HG02884 (cell line): ENCODE measurements at regions not wholly inside any gene's neighbourhood (a gene's known extent, or its start where the extent isn't known, plus 50 kb on each side); places are given as distances from the start of the nearest gene placed in this dataset.
"Not testable (repeated sequence)": the region's sequence is repeated elsewhere in the genome, so short reads cannot be mapped to it uniquely, and the experiment has no call there.

Experiments used
- ATAC-seq: cut with Tn5 transposase; IDR thresholded peaks from one replicate; pipeline ENCODE4 v1.9.1; 2021; ENCODE audit warnings: mild to moderate bottlenecking, moderate library complexity; ENCODE audit not compliant: unreplicated experiment

DNA sequence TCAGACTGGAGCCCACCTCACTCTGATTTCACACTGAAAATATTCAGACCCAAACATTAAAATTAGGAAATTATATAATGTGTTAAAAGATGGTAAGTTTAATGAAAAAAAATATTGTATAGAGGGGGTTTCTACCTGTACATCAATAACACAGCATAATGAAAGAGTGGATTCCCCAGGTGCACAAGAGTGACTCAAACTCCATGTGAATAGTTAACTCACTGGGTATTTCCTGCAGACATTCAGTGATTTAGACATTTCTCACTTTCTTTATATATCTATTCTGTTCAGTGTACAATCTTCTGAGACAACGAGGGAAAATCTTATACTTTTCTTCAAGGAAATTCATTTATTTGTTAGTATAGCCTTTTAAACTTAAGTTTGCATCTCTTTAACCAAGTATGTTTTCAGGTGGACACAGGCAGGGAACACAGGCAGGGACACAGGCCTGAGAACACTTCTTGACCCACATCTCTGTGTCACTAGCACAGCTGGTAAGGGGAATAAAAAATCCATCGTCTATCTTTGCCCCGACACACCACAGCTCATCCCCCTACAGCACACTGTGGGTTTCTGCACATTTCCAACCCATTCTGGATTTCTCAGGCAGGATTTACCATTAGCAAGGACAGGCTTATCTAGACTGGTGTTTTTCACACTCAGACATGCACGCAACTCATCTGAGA is 525.5 kb upstream of the BOD1L1 start:
- ATAC-seq, result peak; percentile 64

DNA sequence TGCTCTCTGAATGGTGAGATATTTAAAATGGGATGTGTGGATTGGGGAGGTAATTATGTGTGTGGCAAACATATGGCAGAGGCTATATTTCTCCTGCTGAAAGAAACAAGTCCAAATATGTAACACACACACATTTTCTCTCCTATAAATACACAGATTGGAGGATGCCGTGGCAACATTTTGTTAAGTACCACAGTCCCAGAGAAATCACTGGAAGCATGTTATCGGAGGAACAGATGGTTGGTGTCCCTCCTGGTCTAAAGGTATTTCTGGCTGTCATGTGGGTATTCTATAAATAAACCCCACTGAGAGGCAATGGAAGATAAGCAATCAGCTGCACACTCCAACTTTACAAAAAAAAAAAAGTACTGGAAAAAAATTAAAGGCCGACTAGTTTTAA is 528.3 kb upstream of the BOD1L1 start:
- ATAC-seq, result no peak

DNA sequence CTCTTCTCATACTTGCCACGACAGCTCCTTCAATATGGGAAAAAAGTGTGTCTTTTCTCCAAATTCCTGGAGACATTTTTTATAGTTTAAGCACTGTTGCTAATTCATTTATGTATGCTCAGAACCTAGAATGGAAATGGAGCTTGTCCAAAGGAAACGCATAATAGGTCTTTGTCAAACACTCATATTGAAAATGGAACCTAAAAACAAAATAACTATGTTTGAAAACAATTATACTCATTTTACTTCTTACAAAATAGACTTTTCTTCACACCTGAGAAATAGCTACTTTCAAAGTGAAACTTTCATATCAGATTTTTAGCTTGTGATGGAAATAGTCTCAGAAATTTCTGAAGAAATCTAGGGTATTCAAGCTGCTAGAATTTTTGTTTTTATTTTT is 529.7 kb upstream of the BOD1L1 start:
- ATAC-seq, result peak; percentile 62

DNA sequence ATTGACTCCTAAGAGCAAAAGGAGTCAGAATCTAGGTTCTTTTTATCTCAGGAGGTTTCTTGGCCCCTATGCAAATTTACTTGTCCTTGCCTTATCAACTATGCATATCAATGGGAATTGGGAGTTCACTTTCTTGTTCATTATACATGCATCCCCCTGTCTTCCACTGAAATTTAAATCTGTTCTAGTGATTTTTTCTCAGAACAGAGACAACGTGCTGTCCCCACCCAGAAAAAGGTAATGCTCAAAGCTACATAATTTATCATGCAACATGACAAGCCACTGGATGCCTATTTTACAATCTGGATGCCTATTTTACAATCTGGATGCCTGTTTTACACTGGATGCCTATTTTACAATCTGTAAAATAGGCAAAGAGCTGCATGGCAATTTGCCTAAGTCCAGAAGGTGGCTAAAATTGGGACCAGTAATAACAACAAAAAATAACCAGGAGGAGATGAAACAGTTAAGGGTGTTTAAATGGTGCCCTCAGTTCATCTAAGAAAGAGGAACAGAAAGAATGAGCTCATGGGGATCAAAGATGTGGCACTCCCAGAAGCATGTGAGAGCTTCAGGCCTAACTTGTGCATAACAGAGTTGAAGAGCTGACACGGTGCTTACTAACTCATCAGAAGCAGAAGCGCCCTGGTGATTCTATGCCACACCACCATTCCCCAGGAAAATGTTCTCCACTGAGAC is 537.8 kb upstream of the BOD1L1 start:
- ATAC-seq, result peak; percentile 98

DNA sequence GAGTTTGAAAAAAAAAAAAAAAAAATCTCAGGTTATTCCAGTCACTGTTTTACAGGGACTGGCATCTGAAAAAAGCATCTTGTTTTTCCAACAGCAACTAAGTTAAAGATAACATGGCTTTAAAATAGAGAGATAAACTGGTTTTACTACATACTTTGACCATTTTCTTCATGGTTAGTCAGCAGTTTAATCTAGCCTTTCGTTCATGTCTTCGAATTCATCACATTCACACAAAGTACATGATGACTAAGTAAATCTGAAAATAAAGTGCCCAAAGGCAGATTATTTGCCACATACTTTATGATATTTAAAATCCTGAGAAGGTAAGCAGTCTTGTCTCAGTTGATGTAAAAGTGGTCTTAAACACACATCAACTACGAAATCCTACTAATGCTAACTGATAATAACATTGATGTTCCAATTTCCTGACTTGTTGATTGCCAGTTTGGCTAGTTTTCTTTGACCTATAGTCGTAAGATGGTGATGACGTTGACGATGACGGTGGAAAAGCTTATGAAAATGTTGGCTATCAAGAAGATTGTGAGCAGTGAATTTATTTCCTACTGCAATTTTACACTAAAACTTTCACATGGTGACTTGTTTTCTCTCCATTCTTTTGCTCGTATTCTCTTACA is 540.5 kb upstream of the BOD1L1 start:
- ATAC-seq, result no peak

DNA sequence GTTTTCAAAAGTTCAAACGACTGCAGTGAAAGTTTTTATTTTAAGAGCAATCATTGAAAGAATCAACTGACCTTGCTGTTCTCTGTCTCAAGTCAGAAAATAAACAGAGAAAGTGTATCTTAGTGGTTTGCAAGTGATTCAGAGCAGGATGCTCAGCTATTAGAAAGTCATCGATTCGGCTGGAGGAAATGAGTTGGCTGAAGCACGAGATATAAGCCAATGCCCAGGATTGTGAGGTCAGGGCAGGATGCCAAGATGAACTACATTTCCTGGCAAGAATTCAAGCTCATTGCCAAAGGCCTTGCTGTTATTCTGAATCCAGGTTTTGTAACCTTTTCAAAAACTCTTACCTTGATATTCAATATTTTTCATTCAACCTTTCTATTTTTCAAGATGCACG is 541.4 kb upstream of the BOD1L1 start:
- ATAC-seq, result peak; percentile 53

DNA sequence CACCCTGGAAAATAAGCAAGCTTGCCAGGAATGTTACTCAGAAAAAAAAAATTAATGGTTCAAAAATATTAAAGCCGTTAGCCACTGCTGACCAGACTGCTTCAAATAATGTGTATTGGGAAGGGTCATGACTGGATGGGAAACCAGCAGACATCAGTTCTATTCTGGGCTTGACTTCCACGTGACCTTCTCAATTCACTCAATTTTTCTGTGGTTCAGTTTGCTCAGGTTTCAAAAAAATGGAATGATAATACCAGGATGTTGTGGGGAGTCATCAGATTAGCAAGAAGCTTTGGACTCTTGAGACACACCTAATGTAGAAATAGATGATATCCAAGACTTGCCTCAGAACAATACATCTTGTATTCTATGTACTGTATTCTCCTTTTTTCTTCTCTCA is 541.9 kb upstream of the BOD1L1 start:
- no peak for ATAC-seq

DNA sequence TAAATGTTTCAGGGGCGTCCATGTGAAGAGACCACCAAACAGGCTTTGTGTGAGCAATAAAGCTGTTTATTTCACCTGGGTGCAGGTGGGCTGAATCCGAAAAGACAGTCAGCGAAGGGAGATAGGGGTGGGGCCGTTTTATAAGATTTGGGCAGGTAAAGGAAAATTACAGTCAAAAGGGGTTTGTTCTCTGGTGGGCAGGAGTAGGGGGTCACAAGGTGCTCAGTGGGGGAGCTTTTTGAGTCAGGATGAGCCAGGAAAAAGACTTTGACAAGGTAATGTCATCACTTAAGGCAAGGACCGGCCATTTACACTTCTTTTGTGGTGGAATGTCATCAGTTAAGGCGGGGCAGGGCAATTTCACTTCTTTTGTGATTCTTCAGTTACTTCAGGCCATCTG is 542.4 kb upstream of the BOD1L1 start:
- not testable (repeated sequence) for ATAC-seq

DNA sequence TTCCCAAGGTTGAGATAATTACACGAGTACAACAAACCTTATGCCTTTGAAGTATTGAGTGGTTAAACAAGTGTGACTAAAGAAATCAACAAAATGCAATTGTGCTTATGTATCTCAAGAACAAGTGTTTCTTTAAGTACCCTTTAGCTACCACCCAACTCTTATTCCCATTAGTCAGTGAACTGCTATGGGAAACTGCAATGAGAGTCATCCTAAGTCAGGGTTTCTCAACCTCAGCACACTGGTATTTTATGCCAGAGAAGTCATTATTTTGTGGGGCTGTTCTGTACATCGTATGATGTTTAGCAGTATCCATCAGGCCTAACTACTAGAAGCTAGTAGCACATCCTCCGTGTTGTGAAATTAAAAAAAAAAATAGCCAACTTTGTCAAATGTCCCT is 549.1 kb upstream of the BOD1L1 start:
- no peak for ATAC-seq

DNA sequence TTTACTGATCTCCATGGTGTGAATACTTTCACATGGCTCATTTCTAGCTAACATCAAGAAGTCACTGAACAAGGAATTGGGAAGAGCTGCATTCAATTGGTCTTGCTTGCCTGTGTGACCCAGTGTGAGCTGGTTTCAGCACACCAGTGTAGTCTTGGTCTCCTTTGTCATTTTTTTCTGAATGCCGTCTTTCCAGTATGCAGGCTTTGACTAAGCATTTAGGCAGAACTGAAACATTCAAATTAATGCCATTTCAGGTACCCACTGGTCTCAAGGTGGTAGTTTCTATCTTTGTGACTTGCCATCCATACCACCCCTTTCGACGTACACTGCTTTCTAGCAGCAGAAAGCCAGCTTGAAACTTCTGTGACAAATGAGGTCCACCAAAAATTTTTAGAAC is 550.5 kb upstream of the BOD1L1 start:
- ATAC-seq, result peak; percentile 88

DNA sequence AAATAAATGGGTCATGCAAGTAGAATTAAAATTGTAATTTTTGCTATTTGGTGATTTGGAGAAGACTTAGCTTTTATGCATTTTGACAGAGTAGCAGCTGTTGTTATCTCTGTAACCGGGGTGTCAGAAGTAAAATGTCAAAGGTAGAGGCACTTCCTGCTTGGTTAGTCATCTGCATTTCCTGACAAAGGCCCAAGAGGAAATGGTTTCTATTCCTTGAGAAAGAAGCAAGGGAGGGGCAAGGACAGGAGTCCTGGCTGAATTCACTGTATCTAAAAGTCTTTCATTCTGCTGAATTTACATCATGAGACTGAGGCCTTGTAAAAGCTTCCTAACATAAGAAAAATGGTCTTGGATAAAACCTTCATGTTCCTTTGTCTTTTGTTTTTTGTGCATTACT is 550.9 kb upstream of the BOD1L1 start:
- ATAC-seq, result peak; percentile 62

DNA sequence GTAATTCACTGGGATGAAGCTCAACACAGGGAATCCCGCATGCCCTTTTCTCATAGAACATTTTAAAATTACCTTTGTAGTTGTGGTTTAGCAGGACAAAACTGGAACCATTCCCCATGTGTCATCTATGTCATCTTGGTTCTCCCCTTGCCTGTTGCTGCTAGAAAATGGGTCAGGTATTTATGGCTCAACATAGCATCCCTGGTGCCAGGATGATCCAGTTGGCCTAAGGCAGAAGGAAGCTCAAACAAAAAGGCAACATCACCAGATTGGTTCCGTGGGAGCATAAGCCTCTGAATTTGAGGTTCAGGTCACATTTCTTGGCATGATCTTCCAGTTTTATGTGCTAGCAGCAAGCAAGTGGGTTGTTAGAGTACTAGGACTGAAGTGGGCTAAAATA is 552.6 kb upstream of the BOD1L1 start:
- ATAC-seq, result no peak

DNA sequence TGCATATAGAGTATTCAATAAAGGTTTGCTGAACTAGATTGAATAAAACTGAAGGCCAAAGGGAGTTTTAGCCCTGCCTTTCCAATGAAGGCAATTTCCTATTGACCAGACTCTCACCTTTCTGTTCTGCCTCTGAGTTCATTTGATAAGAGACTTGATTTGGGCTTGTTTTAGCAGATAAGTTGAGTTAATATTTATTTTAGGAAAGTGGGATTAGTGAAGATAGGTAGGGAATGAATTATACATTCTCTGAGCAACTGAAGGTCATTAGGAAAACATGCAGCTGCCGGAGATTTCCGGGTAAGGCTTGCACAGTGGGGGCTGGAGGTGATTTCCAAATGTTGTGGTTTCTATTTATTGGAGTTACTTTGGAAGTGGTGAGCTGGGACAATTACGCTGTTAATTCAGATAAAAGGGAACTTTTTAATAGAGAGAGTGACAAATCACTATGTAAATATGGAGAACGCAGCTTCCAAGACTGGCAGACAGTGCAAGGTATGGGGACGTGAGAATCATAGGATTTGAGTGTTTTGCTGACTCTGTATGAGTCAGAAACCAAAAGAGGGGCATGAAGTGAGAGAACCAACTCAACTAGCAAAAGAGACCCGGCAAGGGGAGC is 553.6 kb upstream of the BOD1L1 start:
- no peak for ATAC-seq

DNA sequence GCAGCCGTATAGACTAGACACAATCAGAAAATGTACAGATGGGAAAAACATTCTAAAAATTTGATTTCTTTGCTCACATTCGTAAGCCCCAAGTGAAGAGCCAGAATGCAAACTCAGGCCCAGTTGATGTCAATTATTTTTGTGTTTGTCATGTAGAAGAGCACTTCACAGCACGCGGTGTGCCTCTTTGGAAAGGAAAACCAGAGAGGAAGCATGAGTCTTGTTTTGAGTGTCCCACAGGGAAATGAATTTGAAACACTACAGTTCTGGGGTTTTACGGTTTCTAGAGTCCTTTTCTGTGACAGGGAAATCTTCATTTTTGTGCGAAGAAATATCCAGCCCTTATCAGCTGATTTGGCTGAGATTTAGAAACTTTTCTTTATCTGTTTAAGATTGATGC is 554.6 kb upstream of the BOD1L1 start:
- ATAC-seq, result no peak

DNA sequence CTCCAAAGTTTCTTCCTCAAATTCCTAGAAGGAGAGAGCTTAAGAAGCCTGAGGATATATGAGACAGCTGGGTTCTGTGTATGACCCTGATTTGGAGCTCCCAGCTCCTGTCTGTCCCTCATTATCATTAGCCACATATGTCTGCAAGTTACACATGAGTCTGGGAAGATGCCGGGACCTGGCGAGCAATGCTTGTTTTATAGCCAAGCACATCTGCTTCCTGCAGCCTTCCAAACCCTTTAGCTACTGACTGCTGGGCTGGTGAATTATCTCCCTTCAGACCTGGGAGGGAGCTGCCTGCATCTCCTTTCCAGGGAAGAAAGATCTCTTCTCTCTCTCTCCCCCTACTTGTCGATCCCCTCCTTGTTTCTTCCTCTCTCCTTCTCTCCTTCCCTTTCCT is 556.7 kb upstream of the BOD1L1 start:
- ATAC-seq, result no peak

DNA sequence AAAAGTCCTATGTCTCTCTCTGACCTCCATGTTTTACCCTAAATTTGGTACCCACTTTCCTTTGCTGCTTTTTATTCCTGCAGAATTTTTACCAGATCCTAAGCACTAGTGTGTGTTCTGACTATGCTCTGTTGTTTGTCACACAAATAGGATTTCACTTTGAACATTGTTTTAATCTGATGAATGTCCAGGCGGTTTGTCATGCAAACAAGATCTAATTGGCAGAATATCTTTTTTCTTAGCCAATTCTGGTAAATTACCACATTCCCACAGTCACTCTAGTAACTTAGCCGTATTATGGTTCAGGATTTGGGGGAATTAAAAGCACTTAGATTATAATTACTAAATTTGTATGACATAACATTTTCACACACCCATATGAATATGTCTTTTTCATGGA is 557.2 kb upstream of the BOD1L1 start:
- ATAC-seq, result no peak

DNA sequence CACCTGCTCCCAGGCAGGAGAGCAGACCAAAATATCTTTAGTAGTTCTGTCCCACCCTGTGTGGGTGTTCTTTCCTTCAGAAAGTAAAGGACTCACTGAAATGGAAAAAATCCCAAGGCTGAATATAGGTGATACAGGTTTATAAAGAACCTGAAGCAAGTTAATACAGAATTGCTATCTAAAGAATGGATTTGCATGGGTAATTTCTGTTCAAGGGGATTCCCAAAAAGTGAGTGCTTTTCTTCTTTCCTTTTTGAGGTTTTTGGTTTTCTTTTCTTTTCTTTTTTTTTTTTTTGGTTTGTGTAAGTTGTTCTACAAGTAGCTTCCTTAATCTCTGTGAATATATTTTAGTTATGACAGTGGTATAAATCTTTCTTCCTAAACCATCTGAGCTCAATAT is 560.7 kb upstream of the BOD1L1 start:
- no peak for ATAC-seq

DNA sequence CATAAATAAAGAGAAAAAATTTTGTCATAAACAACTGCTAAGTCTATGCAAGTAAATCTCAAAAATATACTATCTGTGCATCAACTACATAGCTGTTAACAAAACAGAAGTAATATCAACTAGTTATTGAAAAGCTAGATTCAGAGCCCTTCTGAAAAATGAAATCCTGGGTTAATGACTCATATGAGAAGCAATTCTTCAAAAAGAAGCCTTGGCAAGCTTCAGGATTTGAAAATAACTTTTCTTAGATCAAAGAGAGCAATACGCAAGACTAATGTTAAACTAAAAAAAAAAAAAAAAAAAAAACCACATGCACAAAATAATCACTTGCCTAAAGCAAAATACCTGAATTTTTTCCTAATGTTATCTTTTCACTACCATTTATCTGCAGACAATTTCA is 566.1 kb upstream of the BOD1L1 start:
- ATAC-seq, result no peak

DNA sequence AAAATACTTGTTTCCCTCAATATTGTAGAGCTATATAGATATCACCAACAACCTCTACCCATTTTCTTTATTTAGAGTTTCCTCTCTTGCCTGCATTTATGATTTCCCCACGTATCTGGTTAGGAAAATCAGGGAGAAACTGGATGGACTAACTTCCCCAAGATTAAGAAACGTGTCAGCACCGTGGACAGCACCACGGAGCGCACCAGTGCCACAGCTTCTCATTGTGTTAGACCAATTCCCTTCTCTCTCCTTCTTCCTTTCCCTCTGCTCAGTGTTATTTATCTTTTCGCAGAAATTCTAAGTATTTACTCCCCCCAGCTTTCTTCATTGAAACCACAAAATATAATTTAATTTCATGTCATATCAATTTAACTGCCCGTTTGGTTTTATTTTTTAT is 568.6 kb upstream of the BOD1L1 start:
- no peak for ATAC-seq

DNA sequence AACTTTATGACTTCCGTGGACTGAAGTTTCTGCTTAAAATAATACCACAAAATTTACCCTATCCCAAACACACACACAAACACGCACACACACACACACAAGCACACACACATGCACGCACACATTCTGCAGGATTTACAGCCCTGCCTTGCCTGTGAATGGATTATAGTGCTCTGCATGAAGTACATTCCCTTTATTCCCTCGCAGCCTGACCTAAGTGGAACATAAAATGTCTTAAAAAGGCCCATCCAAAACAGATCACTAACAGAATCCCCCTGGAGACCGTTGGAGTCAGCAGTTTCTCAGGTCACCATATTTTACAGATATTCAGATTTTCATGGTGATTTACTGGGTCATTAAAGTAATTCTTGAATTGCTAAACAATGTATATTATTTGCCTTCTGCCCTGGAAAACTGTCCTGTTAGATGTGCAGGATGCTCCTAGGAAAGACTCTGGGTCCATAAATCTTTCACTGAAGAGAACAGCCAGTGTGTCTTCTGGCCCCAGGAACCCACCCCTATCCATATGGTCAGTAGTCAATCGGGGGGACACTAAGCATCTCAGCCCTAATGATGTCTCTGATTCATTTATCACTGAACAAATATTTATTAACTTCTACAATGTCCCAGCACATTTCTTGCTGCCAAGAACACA is 587.7 kb upstream of the BOD1L1 start:
- no peak for ATAC-seq

DNA sequence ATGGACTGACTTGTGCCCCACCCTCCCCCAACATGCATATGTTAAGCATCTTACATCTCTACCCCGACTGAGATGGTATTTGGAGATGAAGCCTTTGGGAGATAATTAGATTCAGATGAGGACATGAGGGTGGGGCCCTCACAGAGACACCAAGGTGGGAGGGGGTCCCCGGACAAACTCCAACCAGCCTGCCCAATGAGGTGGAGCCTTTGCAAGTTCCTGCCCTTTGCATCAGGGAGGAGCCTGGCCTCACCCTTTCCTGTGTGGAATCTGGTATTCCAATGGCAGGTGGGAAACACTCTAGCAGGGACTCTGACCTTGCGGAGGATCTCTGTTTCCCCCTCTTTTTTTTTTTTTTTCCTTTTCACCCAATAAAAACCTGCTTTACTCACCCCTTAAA is 589.9 kb upstream of the BOD1L1 start:
- no peak for ATAC-seq
